Fibroblast of lung (primary cell): ENCODE measurements at regions not wholly inside any gene's neighbourhood (a gene's known extent, or its start where the extent isn't known, plus 50 kb on each side); places are given as distances from the start of the nearest gene placed in this dataset.

Source experiments
- EZH2 ChIP-seq: IDR thresholded peaks from 2 replicates; pipeline ENCODE4 v1.5.1; 2012; ENCODE audit warnings: low read length, control low read depth, mild to moderate bottlenecking; ENCODE audit errors: missing control alignments
- TF ChIP-seq, protein P1 (sequence below), 2 donors: IDR thresholded peaks in 1 of 2; conservative IDR thresholded peaks in 1 of 2; 1 replicate in 1 of 2; 2 replicates in 1 of 2; pipeline ENCODE4 v1.5.1; 2011 to 2012; ENCODE audit warnings: low read length in 2 of 2, control low read depth in 1 of 2, inconsistent platforms in 1 of 2, low read depth in 1 of 2, mild to moderate bottlenecking in 1 of 2

DNA sequence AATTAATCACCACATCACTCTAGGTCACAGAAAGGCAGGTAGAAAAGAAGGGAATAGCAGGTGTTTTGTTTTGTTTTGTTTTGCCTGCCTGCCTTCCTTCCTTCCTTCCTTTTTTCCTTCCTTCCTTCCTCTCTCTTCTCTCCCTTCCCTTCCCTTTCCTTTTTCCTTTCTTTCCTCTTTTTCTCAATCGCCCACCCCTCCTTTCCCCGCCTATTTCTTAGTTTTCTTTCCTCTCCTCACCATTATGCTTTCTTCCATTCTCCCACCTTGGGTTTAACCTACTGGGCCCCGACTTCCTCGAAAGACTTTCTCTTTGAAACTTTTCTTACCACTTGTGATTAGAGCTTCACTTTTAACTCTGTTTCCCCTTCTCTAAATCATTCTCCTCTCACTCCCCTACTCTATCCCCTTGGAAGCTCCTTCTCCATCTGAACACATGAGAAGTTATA, 231.3 kb upstream of the CD180 start:
- TF ChIP-seq, protein P1, sequence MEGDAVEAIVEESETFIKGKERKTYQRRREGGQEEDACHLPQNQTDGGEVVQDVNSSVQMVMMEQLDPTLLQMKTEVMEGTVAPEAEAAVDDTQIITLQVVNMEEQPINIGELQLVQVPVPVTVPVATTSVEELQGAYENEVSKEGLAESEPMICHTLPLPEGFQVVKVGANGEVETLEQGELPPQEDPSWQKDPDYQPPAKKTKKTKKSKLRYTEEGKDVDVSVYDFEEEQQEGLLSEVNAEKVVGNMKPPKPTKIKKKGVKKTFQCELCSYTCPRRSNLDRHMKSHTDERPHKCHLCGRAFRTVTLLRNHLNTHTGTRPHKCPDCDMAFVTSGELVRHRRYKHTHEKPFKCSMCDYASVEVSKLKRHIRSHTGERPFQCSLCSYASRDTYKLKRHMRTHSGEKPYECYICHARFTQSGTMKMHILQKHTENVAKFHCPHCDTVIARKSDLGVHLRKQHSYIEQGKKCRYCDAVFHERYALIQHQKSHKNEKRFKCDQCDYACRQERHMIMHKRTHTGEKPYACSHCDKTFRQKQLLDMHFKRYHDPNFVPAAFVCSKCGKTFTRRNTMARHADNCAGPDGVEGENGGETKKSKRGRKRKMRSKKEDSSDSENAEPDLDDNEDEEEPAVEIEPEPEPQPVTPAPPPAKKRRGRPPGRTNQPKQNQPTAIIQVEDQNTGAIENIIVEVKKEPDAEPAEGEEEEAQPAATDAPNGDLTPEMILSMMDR (conservative IDR thresholded peaks at IDR 0.05 in 1 of 2, IDR thresholded peaks at IDR 0.05 in 1 of 2; ENCODE audit: low read depth in 1 of 2, low read length in 2 of 2) = no peak
- no peak for TF ChIP-seq EZH2
